ENCODE measurements at regions not wholly inside any gene's neighbourhood (a gene's known extent, or its start where the extent isn't known, plus 50 kb on each side); places are given as distances from the start of the nearest gene placed in this dataset.

DNA sequence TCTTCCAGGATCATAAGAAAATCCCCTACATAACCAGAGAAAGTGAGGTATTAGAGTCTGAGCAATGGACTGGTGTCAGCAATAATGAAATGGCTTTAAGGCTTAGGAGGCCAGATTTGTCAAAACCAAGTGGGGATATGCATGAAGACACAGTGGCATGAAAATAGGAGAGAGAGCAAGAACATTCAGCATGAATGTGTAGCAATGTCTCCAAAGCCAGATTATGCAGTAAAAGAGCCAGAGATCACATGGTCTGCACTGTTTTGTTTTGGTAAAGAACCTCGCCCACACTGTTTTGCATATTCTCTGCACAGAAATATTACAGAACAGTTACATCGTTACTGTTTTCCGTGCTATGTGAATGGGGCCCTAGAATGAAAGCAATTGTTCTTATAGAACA is 589.4 kb downstream of the PLPP3 start:
- TF ChIP-seq CTCF (IDR thresholded peaks at IDR 0.05; ENCODE audit: low read depth, low read length) (no peak), EZH2phosphoT487 (IDR thresholded peaks at IDR 0.05; ENCODE audit: low read depth) (no peak)

All from OCI-LY3 (cell line).